IMR-90 (cell line): ENCODE measurements at regions not wholly inside any gene's neighbourhood (a gene's known extent, or its start where the extent isn't known, plus 50 kb on each side); places are given as distances from the start of the nearest gene placed in this dataset.

Source experiments
- ATAC-seq: fragments of 200-7000 bp; cut with Tn5 transposase; 2 replicates; pipeline ENCODE4 v1.9.1; 2020; ENCODE audit warnings: low read depth, mild to moderate bottlenecking, moderate library complexity
- BruUV-seq: library from RNA; stranded (reverse); fragments of 400-500 nt; replicated peaks from 2 replicates; lab custom pipeline; 2021; lab: Mats Ljungman, UMichigan
- CTCF ChIA-PET: fragments of 300-600 bp; formaldehyde crosslinking; extraction: SDS; loops from one replicate; lab custom pipeline; 2021; ENCODE audit warnings: antibody characterized with exemption; lab: Yijun Ruan, JAX
- POLR2A ChIA-PET: fragments of 300-600 bp; sonication (Branson Sonifier 250); formaldehyde crosslinking; loops from one replicate; lab custom pipeline; 2022; ENCODE audit warnings: antibody characterized with exemption; ENCODE audit not compliant: unreplicated experiment; lab: Charles Lee
- DNase-seq: peaks from one replicate; pipeline ENCODE4 v3.0.0; 2013
- H2AFZ ChIP-seq: replicated peaks from 2 replicates; pipeline ENCODE3; 2013; ENCODE audit warnings: low read length, mild to moderate bottlenecking; ENCODE audit not compliant: poor library complexity
- H2AK5ac ChIP-seq: 2 replicates; pipeline ENCODE4 v1.6.1; 2013; ENCODE audit warnings: low read depth, low read length, inconsistent platforms
- H2AK9ac ChIP-seq: replicated peaks from 2 replicates; pipeline ENCODE3; 2013; ENCODE audit warnings: mild to moderate bottlenecking, low read depth, low read length, moderate library complexity; ENCODE audit not compliant: poor library complexity
- H2BK120ac ChIP-seq: 2 replicates; pipeline ENCODE4 v1.6.1; 2013; ENCODE audit warnings: low read depth, low read length, inconsistent platforms
- H2BK15ac ChIP-seq: 3 replicates; pipeline ENCODE4 v1.6.1; 2013; ENCODE audit warnings: low read depth, low read length, inconsistent platforms
- H2BK20ac ChIP-seq: 2 replicates; pipeline ENCODE4 v1.6.1; 2013; ENCODE audit warnings: low read depth, mild to moderate bottlenecking, inconsistent platforms, low read length, moderate library complexity
- H2BK5ac ChIP-seq: 2 replicates; pipeline ENCODE4 v1.6.1; 2013; ENCODE audit warnings: mild to moderate bottlenecking, low read depth, low read length, inconsistent platforms; ENCODE audit not compliant: poor library complexity, severe bottlenecking
- H3K14ac ChIP-seq: replicated peaks from 2 replicates; pipeline ENCODE4 v1.6.1; 2013; ENCODE audit warnings: low read depth, low read length, inconsistent platforms
- H3K18ac ChIP-seq: 2 replicates; pipeline ENCODE4 v1.6.1; 2013; ENCODE audit warnings: low read depth, low read length, control low read depth
- H3K23ac ChIP-seq: 2 replicates; pipeline ENCODE4 v1.6.1; 2013; ENCODE audit warnings: low read depth, low read length, inconsistent platforms
- H3K27ac ChIP-seq: 2 replicates; pipeline ENCODE4 v1.5.1; 2013; ENCODE audit warnings: mild to moderate bottlenecking, control low read depth, low read length; ENCODE audit not compliant: insufficient read depth
- H3K27me3 ChIP-seq: 2 replicates; pipeline ENCODE4 v1.6.1; 2013; ENCODE audit warnings: low read length; ENCODE audit not compliant: control insufficient read depth, insufficient read depth
- H3K36me3 ChIP-seq: 2 replicates; pipeline ENCODE4 v1.6.1; 2013; ENCODE audit warnings: low read length, mixed read lengths; ENCODE audit not compliant: control insufficient read depth, insufficient read depth
- H3K4ac ChIP-seq: 2 replicates; pipeline ENCODE4 v1.6.1; 2013; ENCODE audit warnings: low read depth, low read length, inconsistent platforms
- H3K4me1 ChIP-seq: 2 replicates; pipeline ENCODE4 v1.6.1; 2013; ENCODE audit warnings: low read length, mixed read lengths; ENCODE audit not compliant: control insufficient read depth, insufficient read depth
- H3K4me2 ChIP-seq: 2 replicates; pipeline ENCODE4 v1.6.1; 2013; ENCODE audit warnings: low read depth, mild to moderate bottlenecking, control low read depth, low read length, moderate library complexity
- H3K4me3 ChIP-seq: 2 replicates; pipeline ENCODE4 v1.5.1; 2013; ENCODE audit warnings: low read depth, mild to moderate bottlenecking, control low read depth, low read length, moderate library complexity; ENCODE audit not compliant: insufficient read depth
- H3K56ac ChIP-seq: 2 replicates; pipeline ENCODE4 v1.6.1; 2013; ENCODE audit warnings: low read length, inconsistent platforms; ENCODE audit not compliant: insufficient read depth; ENCODE audit errors: extremely low read depth
- H3K79me1 ChIP-seq, 2 experiments: 2 replicates each; pipeline ENCODE4 v1.6.1; 2013; ENCODE audit warnings: low read length in 2 of 2, inconsistent platforms in 1 of 2, low read depth in 1 of 2
- H3K9ac ChIP-seq: 2 replicates; pipeline ENCODE4 v1.6.1; 2013; ENCODE audit warnings: low read depth, low read length, control low read depth
- H3K9me1 ChIP-seq: 2 replicates; pipeline ENCODE4 v1.6.1; 2013; ENCODE audit warnings: low read length, inconsistent platforms; ENCODE audit not compliant: insufficient read depth
- H3K9me3 ChIP-seq: 2 replicates; pipeline ENCODE4 v1.6.1; 2013; ENCODE audit warnings: low read length; ENCODE audit not compliant: control insufficient read depth, insufficient read depth
- H4K20me1 ChIP-seq: 2 replicates; pipeline ENCODE4 v1.6.1; 2013; ENCODE audit warnings: low read length, inconsistent platforms; ENCODE audit not compliant: insufficient read depth
- H4K5ac ChIP-seq: 2 replicates; pipeline ENCODE4 v1.6.1; 2013; ENCODE audit warnings: mild to moderate bottlenecking, low read depth, low read length, control low read depth
- H4K8ac ChIP-seq, 2 experiments: 2 replicates each; pipeline ENCODE4 v1.6.1; 2013; ENCODE audit warnings: low read depth in 2 of 2, low read length in 2 of 2, control low read depth in 1 of 2, inconsistent platforms in 1 of 2
- H4K91ac ChIP-seq: 2 replicates; pipeline ENCODE4 v1.6.1; 2013; ENCODE audit warnings: low read depth, low read length, inconsistent platforms; ENCODE audit not compliant: insufficient read depth
- BHLHE40 ChIP-seq: fragments of 150-350 bp; IDR thresholded peaks from 2 replicates; pipeline ENCODE4 v1.6.1; 2016; ENCODE audit warnings: mild to moderate bottlenecking, low read depth, low read length
- CEBPB ChIP-seq: IDR thresholded peaks from 2 replicates; pipeline ENCODE4 v1.6.1; 2012; ENCODE audit warnings: low read depth, low read length, improper control_type of control experiment
- FOS ChIP-seq: fragments of 150-350 bp; IDR thresholded peaks from 2 replicates; pipeline ENCODE4 v1.6.1; 2016; ENCODE audit warnings: low read depth, low read length
- MAFK ChIP-seq: IDR thresholded peaks from 2 replicates; pipeline ENCODE4 v1.6.1; 2012; ENCODE audit warnings: low read depth, low read length, improper control_type of control experiment
- NFE2L2 ChIP-seq: fragments of 150-350 bp; IDR thresholded peaks from 2 replicates; pipeline ENCODE4 v1.6.1; 2016; ENCODE audit warnings: low read depth, mild to moderate bottlenecking, low read length
- POLR2A ChIP-seq: IDR thresholded peaks from 2 replicates; pipeline ENCODE4 v1.6.1; 2012; ENCODE audit warnings: mild to moderate bottlenecking, low read depth, low read length
- RAD21 ChIP-seq: IDR thresholded peaks from 2 replicates; pipeline ENCODE4 v1.6.1; 2012; ENCODE audit warnings: low read length, improper control_type of control experiment
- RCOR1 ChIP-seq: IDR thresholded peaks from 2 replicates; pipeline ENCODE4 v1.6.1; 2012; ENCODE audit warnings: mild to moderate bottlenecking, low read length, improper control_type of control experiment; ENCODE audit not compliant: insufficient replicate concordance
- RFX5 ChIP-seq: IDR thresholded peaks from 2 replicates; pipeline ENCODE4 v1.8.0; 2012; ENCODE audit warnings: low read depth, mild to moderate bottlenecking, low read length, moderate library complexity
- SMC3 ChIP-seq: fragments of 150-350 bp; IDR thresholded peaks from 2 replicates; pipeline ENCODE4 v1.6.1; 2016; ENCODE audit warnings: low read depth, mild to moderate bottlenecking, antibody characterized with exemption, low read length, moderate library complexity
- WGBS, 2 experiments: methylation state at CpG; one replicate each; pipeline versions ENCODE4 v1.1.5 to v1.1.7; 2013; ENCODE audit warnings: missing lambda C conversion rate in 2 of 2; ENCODE audit not compliant: insufficient read length in 1 of 2; ENCODE audit errors: extremely low coverage in 2 of 2; 5-methylcytosine and 5-hydroxymethylcytosine counted together
- dilution Hi-C: fragments of 300-500 bp; cut with HindIII; formaldehyde crosslinking; loops from one replicate; pipeline ENCODE4 v1.14.3; 2018; ENCODE audit warnings: low sequenced_read_pairs; ENCODE audit not compliant: unreplicated experiment
- in situ Hi-C: fragments of 300-500 bp; cut with MboI; formaldehyde crosslinking; loops from 3 replicates; pipeline ENCODE4 v1.14.3; 2019; ENCODE audit warnings: low sequenced_read_pairs, inconsistent platforms, mixed read lengths
- intact Hi-C: fragments of 100-400 bp; cut with micrococcal nuclease; formaldehyde crosslinking; loops from 2 replicates; pipeline ENCODE4 v1.10.0; 2022
- TF ChIP-seq, protein P1 (sequence below): conservative IDR thresholded peaks from 2 replicates; pipeline ENCODE4 v1.5.1; 2012; ENCODE audit warnings: mild to moderate bottlenecking, low read depth, low read length, improper control_type of control experiment

- H3K27me3 ChIP-seq, result no peaks in the 10 kb centered on the region; the same call in 1 of the 2 replicates
- no peak overlapping the region for H4K5ac ChIP-seq
- H2AK5ac ChIP-seq, result no peak overlapping the region
- no peak overlapping the region for H4K8ac ChIP-seq
- no peak overlapping the region for H3K18ac ChIP-seq
- POLR2A ChIA-PET, result no interaction called here
- CTCF ChIA-PET, result interaction anchor here (0.6 kb wide), 1 partner anchor 35 kb away, joined by 3 read pairs; no protein-coding TSS in a partner anchor
- H3K4ac ChIP-seq, result no peak overlapping the region
- no peak overlapping the region for H2AK9ac ChIP-seq
- H3K4me2 ChIP-seq, result no peak overlapping the region
- no peaks in the 10 kb centered on the region for H3K9me3 ChIP-seq
- no peak overlapping the region for H2BK15ac ChIP-seq
- no peak for ATAC-seq
- H2AFZ ChIP-seq, result no peak overlapping the region
- no peaks in the 10 kb centered on the region for H3K9me1 ChIP-seq
- no peaks in the 10 kb centered on the region for H3K36me3 ChIP-seq
- H3K23ac ChIP-seq, result no peak overlapping the region
- dilution Hi-C loops (no loop called here), intact Hi-C loops (no loop called here), in situ Hi-C loops (no loop called here)
- no peak for TF ChIP-seq RFX5
- no peak for TF ChIP-seq POLR2A
- no peak for TF ChIP-seq FOS
- TF ChIP-seq RAD21, result no peak
- TF ChIP-seq RCOR1, result no peak
- TF ChIP-seq NFE2L2, result no peak
- TF ChIP-seq SMC3, result no peak
- TF ChIP-seq, protein P1, sequence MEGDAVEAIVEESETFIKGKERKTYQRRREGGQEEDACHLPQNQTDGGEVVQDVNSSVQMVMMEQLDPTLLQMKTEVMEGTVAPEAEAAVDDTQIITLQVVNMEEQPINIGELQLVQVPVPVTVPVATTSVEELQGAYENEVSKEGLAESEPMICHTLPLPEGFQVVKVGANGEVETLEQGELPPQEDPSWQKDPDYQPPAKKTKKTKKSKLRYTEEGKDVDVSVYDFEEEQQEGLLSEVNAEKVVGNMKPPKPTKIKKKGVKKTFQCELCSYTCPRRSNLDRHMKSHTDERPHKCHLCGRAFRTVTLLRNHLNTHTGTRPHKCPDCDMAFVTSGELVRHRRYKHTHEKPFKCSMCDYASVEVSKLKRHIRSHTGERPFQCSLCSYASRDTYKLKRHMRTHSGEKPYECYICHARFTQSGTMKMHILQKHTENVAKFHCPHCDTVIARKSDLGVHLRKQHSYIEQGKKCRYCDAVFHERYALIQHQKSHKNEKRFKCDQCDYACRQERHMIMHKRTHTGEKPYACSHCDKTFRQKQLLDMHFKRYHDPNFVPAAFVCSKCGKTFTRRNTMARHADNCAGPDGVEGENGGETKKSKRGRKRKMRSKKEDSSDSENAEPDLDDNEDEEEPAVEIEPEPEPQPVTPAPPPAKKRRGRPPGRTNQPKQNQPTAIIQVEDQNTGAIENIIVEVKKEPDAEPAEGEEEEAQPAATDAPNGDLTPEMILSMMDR, result no peak
- TF ChIP-seq MAFK, result no peak
- TF ChIP-seq BHLHE40, result no peak
- no peak for TF ChIP-seq CEBPB
- H2BK5ac ChIP-seq, result no peak overlapping the region
- no peak overlapping the region for H3K27ac ChIP-seq
- no peak overlapping the region for H3K4me3 ChIP-seq
- no TSS peak for BruUV-seq
- H3K4me1 ChIP-seq, result no peaks in the 10 kb centered on the region
- no peak overlapping the region for H3K14ac ChIP-seq
- DNase-seq, result no peak
- H3K56ac ChIP-seq, result no peak overlapping the region
- no peak overlapping the region for H2BK20ac ChIP-seq
- no peak overlapping the region for H3K9ac ChIP-seq
- no peak overlapping the region for H4K91ac ChIP-seq
- no peak overlapping the region for H2BK120ac ChIP-seq
- no peaks in the 10 kb centered on the region for H4K20me1 ChIP-seq
- H3K79me1 ChIP-seq, result no peaks in the 10 kb centered on the region
- no CpG with 5 or more reads among the region's 11 CpGs for WGBS, 2 experiments
These were observed 67.1 kb downstream of the EDN1 start for GRCh38 chr6:12356983-12357972.
